ENCODE measurements at regions not wholly inside any gene's neighbourhood (a gene's known extent, or its start where the extent isn't known, plus 50 kb on each side); places are given as distances from the start of the nearest gene placed in this dataset.

DNA sequence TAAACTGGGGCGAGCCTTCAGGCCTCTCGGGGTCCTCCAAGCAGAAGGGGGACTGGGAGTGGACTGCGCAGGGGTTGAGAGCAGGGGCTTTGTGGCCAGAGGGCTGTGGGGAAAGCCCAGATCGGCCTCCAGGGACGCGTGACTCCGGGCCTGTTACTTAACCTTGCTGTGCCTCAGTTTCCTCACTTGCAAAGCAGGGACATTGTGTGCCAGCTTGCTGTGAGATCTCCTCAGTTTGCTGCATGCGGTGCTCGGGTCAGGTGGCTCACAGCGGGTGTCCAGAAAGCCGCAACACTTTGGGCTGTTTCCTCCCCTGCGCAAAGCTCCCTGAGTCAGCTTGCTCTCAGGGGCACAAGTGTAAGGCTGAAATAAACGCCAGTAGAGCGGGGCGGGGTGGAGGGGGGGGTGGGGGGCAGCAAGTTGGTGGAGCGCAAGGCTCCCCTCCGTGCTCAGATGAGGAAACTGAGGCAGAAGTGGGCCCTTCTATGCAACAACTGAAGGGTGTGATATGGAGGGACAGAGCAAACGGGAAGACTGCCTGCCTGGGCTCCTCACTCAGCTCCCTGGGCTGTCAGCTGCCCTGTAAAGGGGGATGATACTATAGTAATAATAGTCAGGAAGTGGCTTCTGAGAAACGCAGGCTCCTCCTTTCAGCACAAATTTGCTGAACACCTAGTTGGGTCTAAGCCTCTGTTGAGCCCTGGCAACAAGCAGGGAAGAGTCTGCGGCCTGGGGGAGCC lies 101.0 kb downstream of the HMX1 start:
- H3K36me3 Mint-ChIP-seq (ENCODE audit: low read depth): no peaks in the 10 kb centered on the region
- no peaks in the 10 kb centered on the region for H3K9me3 ChIP-seq (ENCODE audit: control insufficient read depth, low read length, poor library complexity, severe bottlenecking)
- DNase-seq (no peak), ATAC-seq (no peak)
- peak overlapping the region; percentile 13 for H3K4me3 Mint-ChIP-seq
- H3K4me1 Mint-ChIP-seq: no peaks in the 10 kb centered on the region
- no peak overlapping the region for H3K27ac Mint-ChIP-seq
- no peaks in the 10 kb centered on the region for H3K27me3 Mint-ChIP-seq

DNA sequence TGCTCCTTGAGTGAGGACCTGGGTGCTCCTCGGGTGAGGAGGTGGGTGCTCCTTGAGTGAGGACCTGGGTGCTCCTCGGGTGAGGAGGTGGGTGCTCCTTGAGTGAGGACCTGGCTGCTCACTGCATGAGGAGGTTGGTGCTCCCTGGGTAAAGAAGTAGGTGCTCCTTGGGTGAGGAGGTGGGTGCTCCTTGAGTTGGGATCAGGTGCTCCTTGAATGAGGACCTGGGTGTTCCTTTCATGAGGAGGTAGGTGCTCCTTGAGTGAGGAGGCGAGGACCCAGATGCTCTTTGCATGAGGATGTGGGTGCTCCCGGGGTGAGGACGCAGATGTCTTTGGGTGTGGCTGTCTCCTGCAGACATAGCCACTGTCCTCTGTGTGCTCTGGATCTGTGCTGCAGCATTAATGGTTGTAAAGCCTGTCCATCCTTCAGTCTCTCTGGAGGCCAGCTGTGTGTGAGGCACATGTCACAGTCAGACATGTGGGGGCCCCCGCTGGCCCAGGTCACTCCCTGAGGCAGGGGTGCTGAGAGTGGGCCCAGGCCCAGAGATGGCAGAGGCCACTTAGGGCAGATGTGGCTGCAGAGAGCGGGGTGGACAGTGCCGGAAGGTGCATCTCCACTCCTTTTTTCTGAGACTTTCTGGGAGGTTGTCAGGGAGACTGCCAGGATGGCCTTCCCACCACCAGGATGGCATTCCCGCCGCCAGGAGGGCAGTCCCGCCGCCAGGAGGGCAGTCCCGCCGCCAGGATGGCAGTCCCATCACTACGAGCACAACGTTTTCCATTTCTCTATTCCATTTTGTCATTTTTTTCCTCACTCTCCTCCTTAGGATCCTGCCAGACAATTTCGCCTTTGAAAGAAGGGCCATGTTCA lies 101.8 kb downstream of the HMX1 start:
- peaks cover 2% of the 10 kb centered on the region for H3K27me3 Mint-ChIP-seq
- H3K4me3 Mint-ChIP-seq: peak overlapping the region; percentile 13
- H3K36me3 Mint-ChIP-seq (ENCODE audit: low read depth): no peaks in the 10 kb centered on the region
- no peaks in the 10 kb centered on the region for H3K9me3 ChIP-seq (ENCODE audit: control insufficient read depth, low read length, poor library complexity, severe bottlenecking)
- H3K4me1 Mint-ChIP-seq: no peaks in the 10 kb centered on the region
- no peak for ATAC-seq
- DNase-seq: no peak
- H3K27ac Mint-ChIP-seq: no peak overlapping the region

- H3K4me1 Mint-ChIP-seq: no peaks in the 10 kb centered on the region
- H3K36me3 Mint-ChIP-seq (ENCODE audit: low read depth): no peaks in the 10 kb centered on the region
- ATAC-seq (no peak), DNase-seq (no peak)
- no peaks in the 10 kb centered on the region for H3K9me3 ChIP-seq (ENCODE audit: control insufficient read depth, low read length, poor library complexity, severe bottlenecking)
- H3K4me3 Mint-ChIP-seq: no peak overlapping the region
- peaks cover 6% of the 10 kb centered on the region for H3K27me3 Mint-ChIP-seq
- H3K27ac Mint-ChIP-seq: no peak overlapping the region
Measured at GRCh38 chr4:8768357-8768999, 103.2 kb downstream of the HMX1 start.

GRCh38 chr4:8766610-8767009 lies 105.0 kb downstream of the HMX1 start:
- ATAC-seq: no peak
- no peak for DNase-seq
- peaks cover 6% of the 10 kb centered on the region for H3K27me3 Mint-ChIP-seq
- H3K4me1 Mint-ChIP-seq: no peaks in the 10 kb centered on the region
- no peaks in the 10 kb centered on the region for H3K9me3 ChIP-seq (ENCODE audit: control insufficient read depth, low read length, poor library complexity, severe bottlenecking)
- H3K27ac Mint-ChIP-seq: no peak overlapping the region
- no peaks in the 10 kb centered on the region for H3K36me3 Mint-ChIP-seq (ENCODE audit: low read depth)
- no peak overlapping the region for H3K4me3 Mint-ChIP-seq

- no peaks in the 10 kb centered on the region for H3K9me3 ChIP-seq (ENCODE audit: control insufficient read depth, low read length, poor library complexity, severe bottlenecking)
- DNase-seq: peak in 1 of 3 donors; percentile 3
- ATAC-seq: no peak
- Mint-ChIP-seq H3K27me3 (peaks cover 6% of the 10 kb centered on the region), H3K36me3 (ENCODE audit: low read depth) (no peaks in the 10 kb centered on the region), H3K4me1 (no peaks in the 10 kb centered on the region), H3K4me3 (no peak overlapping the region), H3K27ac (no peak overlapping the region)
Measured at GRCh38 chr4:8765631-8766590, 105.7 kb downstream of the HMX1 start.

DNA sequence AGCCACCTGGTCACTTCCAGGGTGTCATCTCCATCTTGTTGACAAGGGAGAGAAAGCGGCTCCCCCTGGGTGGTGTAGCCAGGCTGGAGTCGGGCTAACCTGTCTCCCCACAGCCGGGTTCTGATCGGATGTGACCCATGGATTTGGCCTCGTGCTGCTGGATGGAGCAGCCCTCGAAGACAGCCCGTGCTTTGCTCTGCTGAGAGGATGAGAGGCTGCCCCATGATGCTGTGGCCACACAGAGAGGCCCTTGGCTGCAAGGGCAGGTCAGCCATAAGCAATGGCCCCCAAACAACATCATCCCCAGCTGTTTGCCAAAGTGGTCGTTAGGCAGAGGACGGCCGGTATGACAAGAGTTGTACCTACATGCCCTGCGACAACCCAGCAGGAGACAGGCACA lies 106.6 kb downstream of the HMX1 start:
- no peaks in the 10 kb centered on the region for H3K9me3 ChIP-seq (ENCODE audit: control insufficient read depth, low read length, poor library complexity, severe bottlenecking)
- peak in 1 of 3 donors; percentile 1 for DNase-seq
- no peaks in the 10 kb centered on the region for H3K4me1 Mint-ChIP-seq
- H3K27me3 Mint-ChIP-seq: peaks cover 6% of the 10 kb centered on the region
- H3K27ac Mint-ChIP-seq: no peak overlapping the region
- H3K4me3 Mint-ChIP-seq: no peak overlapping the region
- ATAC-seq: no peak
- no peaks in the 10 kb centered on the region for H3K36me3 Mint-ChIP-seq (ENCODE audit: low read depth)

DNA sequence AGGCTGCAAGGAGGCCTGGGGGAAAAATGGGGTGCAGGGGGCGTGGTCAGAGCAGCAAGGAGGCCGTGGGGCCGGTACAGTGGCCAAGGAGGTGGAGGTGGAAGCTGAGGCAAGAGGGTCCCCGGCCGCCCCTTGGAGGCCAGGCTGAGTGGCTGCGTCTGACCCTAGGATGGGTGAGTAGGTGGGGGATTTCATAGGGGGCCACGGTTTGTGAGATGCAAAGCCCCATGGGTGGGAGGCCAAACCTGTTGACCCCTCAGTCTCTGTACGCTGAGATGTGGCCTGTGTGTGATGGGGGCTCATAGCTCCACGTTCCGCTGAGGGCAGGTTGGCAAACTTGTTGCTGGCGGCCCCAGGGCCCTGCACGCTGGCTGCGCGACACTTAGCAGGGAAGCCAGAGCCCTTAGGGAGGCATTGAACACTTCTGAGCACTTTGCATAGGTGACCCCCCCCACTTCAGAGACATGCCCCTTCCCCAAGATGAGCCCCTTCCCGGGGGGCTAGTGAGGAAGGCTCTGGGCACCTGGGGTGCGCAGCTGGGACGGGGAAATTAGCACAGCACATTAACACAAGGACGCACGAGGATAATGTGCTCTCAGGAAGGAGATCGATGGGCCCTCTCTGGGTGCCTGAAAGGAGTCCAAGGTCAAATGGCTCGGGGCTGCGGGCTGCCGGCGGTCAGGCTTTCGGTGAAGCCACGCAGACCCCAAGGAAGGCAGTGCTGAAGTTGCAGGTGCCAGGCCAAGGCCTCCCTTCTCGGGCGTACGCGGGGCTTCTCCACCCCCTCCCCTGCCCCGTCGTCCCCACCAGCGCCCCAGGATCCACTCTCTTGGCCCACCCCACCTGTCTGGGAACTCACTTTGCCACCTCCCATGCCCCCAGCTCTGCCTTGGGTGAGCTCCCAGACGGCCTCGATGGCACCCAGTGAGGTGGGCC lies 107.4 kb downstream of the HMX1 start:
- ATAC-seq (no peak), DNase-seq (peak in 1 of 3 donors; percentile 7)
- Mint-ChIP-seq H3K4me1 (no peaks in the 10 kb centered on the region), H3K27me3 (peaks cover 6% of the 10 kb centered on the region), H3K36me3 (ENCODE audit: low read depth) (no peaks in the 10 kb centered on the region), H3K27ac (no peak overlapping the region), H3K4me3 (no peak overlapping the region)
- no peaks in the 10 kb centered on the region for H3K9me3 ChIP-seq (ENCODE audit: control insufficient read depth, low read length, poor library complexity, severe bottlenecking)

DNA sequence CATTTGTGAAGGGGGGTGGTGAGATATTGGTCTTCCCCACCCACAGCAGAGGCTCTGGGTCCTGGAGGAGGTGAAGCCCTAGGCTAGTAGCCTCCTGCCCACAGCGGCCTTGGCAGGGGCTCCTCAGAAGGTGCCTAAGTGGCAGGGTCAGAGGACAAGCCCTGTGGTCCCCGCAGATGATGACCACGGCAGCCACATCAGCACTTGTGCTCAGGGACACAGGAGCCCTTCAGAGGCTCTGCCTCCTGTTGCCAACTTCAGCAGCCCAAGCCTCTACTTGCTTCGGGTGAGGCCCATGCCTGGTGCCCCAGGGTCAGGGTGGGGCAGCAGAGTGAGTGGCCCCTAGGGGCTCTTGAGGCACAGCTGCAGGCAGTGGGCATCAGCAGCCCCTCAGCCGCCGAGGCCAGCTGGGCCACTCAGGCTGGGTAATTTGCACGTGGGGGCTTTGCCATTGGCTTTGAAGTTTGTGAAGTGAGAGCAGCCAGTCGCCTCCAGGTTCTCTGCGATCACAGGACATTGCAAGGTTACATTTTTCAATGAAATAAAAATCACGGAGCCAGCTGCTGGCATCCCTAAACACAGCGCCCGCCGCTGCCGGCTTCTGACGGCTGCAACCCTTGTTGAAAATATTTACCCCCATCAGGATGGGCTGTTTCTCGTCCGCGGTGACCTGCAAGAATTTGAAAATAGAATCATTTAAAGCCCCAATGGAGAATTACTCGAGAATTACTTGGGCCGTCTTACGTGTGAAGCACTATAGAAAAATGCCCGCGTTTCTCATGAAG lies 108.5 kb downstream of the HMX1 start:
- Mint-ChIP-seq H3K4me3 (no peak overlapping the region), H3K27me3 (peaks cover 6% of the 10 kb centered on the region), H3K36me3 (ENCODE audit: low read depth) (no peaks in the 10 kb centered on the region), H3K4me1 (no peaks in the 10 kb centered on the region), H3K27ac (no peak overlapping the region)
- no peaks in the 10 kb centered on the region for H3K9me3 ChIP-seq (ENCODE audit: control insufficient read depth, low read length, poor library complexity, severe bottlenecking)
- DNase-seq: no peak
- no peak for ATAC-seq

DNA sequence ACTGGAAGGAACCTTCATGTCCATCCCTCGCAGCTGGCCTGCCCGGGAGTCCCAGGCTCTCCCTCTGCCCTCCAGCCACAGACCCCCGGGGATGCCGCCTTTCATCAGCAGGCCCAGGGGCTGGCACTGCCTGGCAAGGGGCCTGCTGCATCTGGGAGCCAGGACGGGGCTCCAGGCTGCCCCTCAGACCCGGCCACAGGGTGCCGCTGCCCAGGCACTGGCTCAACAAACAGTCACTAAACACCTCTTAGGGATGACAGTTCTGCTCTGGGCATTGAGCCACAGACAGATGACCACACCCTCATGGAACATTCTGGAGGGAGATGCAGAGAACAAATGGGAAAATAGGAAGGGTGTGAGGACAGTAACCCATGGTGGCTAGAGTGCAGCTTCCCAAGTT lies 109.3 kb downstream of the HMX1 start:
- Mint-ChIP-seq H3K4me1 (no peaks in the 10 kb centered on the region), H3K27me3 (peaks cover 6% of the 10 kb centered on the region), H3K27ac (no peak overlapping the region), H3K36me3 (ENCODE audit: low read depth) (no peaks in the 10 kb centered on the region), H3K4me3 (no peak overlapping the region)
- ATAC-seq: no peak
- H3K9me3 ChIP-seq (ENCODE audit: control insufficient read depth, low read length, poor library complexity, severe bottlenecking): no peaks in the 10 kb centered on the region
- no peak for DNase-seq

GRCh38 chr4:8761824-8762205 lies 109.8 kb downstream of the HMX1 start:
- H3K9me3 ChIP-seq (ENCODE audit: control insufficient read depth, low read length, poor library complexity, severe bottlenecking): no peaks in the 10 kb centered on the region
- Mint-ChIP-seq H3K27me3 (peaks cover 6% of the 10 kb centered on the region), H3K4me1 (no peaks in the 10 kb centered on the region), H3K36me3 (ENCODE audit: low read depth) (no peaks in the 10 kb centered on the region), H3K27ac (no peak overlapping the region), H3K4me3 (no peak overlapping the region)
- DNase-seq (no peak), ATAC-seq (no peak)

GRCh38 chr4:8761167-8761823 lies 110.3 kb downstream of the HMX1 start:
- H3K36me3 Mint-ChIP-seq (ENCODE audit: low read depth): no peaks in the 10 kb centered on the region
- no peak overlapping the region for H3K27ac Mint-ChIP-seq
- no peak for DNase-seq
- peaks cover 6% of the 10 kb centered on the region for H3K27me3 Mint-ChIP-seq
- no peaks in the 10 kb centered on the region for H3K4me1 Mint-ChIP-seq
- H3K4me3 Mint-ChIP-seq: no peak overlapping the region
- ATAC-seq: no peak
- H3K9me3 ChIP-seq (ENCODE audit: control insufficient read depth, low read length, poor library complexity, severe bottlenecking): no peaks in the 10 kb centered on the region
